SK-N-MC (cell line): ENCODE measurements at regions not wholly inside any gene's neighbourhood (a gene's known extent, or its start where the extent isn't known, plus 50 kb on each side); places are given as distances from the start of the nearest gene placed in this dataset.

Experiments used
- EZH2 ChIP-seq: fragments of 200-600 bp; sonication (generic); IDR thresholded peaks from one replicate; pipeline ENCODE4 v1.6.1; 2017; ENCODE audit warnings: antibody characterized with exemption
- POLR2AphosphoS5 ChIP-seq: IDR thresholded peaks from 2 replicates; pipeline ENCODE4 v1.6.1; 2012; ENCODE audit warnings: mild to moderate bottlenecking, low read depth, low read length, borderline replicate concordance

DNA sequence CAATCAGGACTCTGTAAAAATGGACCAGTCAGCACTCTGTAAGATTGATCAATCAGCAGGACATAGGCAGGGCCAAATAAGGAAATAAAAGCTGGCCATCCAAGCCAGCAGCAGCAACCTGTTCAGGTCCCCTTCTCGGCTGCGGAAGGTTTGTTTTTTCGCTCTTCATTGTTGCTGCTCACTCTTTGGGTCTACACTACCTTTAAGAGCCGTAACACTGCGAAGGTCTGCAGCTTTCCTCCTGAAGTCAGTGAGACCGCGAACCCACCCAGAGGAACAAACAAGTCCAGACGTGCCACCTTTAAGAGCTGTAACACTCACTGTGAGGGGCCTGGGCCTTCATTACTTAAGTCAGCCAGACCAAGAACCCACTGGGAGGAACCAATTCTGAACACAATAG is 223.2 kb upstream of the EXOC2 start:
- no peak for TF ChIP-seq EZH2
- TF ChIP-seq POLR2AphosphoS5: no peak
